ENCODE measurements at regions not wholly inside any gene's neighbourhood (a gene's known extent, or its start where the extent isn't known, plus 50 kb on each side); places are given as distances from the start of the nearest gene placed in this dataset.

- no peak overlapping the region for H3K9ac ChIP-seq (ENCODE audit: insufficient read depth, low read length)
- no peak overlapping the region for H3K27ac ChIP-seq (ENCODE audit: insufficient read depth, low read length)
- no peak overlapping the region for H2AFZ ChIP-seq (ENCODE audit: low read length)
- no peak overlapping the region for H3K4me3 ChIP-seq (replicated peaks in 1 of 4; ENCODE audit: control extremely low read depth in 1 of 4, insufficient read depth in 1 of 4, low read depth in 3 of 4, low read length in 4 of 4)
- no peaks in the 10 kb centered on the region for H3K9me3 ChIP-seq (ENCODE audit: control insufficient read depth, insufficient read depth, low read depth, low read length)
- TF ChIP-seq CTCF (conservative IDR thresholded peaks at IDR 0.05 in 1 of 2, IDR thresholded peaks at IDR 0.05 in 1 of 2; ENCODE audit: low read depth in 1 of 2, low read length in 2 of 2) = no peak
- no peak for TF ChIP-seq EZH2 (IDR thresholded peaks at IDR 0.05; ENCODE audit: low read length, missing control alignments)
- H4K20me1 ChIP-seq (ENCODE audit: control insufficient read depth, extremely low read depth, insufficient read depth, low read length) = no peaks in the 10 kb centered on the region
- no peaks in the 10 kb centered on the region for H3K79me2 ChIP-seq (ENCODE audit: control insufficient read depth, insufficient read depth, low read length)
- H3K4me2 ChIP-seq (ENCODE audit: extremely low read depth, insufficient read depth, low read length) = no peak overlapping the region
- no peaks in the 10 kb centered on the region for H3K27me3 ChIP-seq (ENCODE audit: control insufficient read depth, insufficient read depth, low read length)
- no peaks in the 10 kb centered on the region for H3K4me1 ChIP-seq (ENCODE audit: control insufficient read depth, extremely low read depth, insufficient read depth, low read length)
- no peak for DNase-seq (ENCODE audit: low read depth in 2 of 2)
- H3K36me3 ChIP-seq (ENCODE audit: control insufficient read depth, insufficient read depth, low read length) = no peaks in the 10 kb centered on the region
These were observed 688.8 kb downstream of the MTRR start for GRCh38 chr5:8557728-8558127.

GRCh38 chr5:8560776-8561175 lies 691.8 kb downstream of the MTRR start:
- TF ChIP-seq EZH2 (IDR thresholded peaks at IDR 0.05; ENCODE audit: low read length, missing control alignments) (no peak), CTCF (conservative IDR thresholded peaks at IDR 0.05 in 1 of 2, IDR thresholded peaks at IDR 0.05 in 1 of 2; ENCODE audit: low read depth in 1 of 2, low read length in 2 of 2) (no peak)
- DNase-seq (ENCODE audit: low read depth in 2 of 2) = peak in 1 of 2 donors; percentile 5
- Histone ChIP-seq H3K9me3 (ENCODE audit: control insufficient read depth, insufficient read depth, low read depth, low read length) (no peaks in the 10 kb centered on the region), H3K4me3 (replicated peaks in 1 of 4; ENCODE audit: control extremely low read depth in 1 of 4, insufficient read depth in 1 of 4, low read depth in 3 of 4, low read length in 4 of 4) (no peak overlapping the region), H3K9ac (ENCODE audit: insufficient read depth, low read length) (no peak overlapping the region), H3K4me2 (ENCODE audit: extremely low read depth, insufficient read depth, low read length) (no peak overlapping the region), H2AFZ (ENCODE audit: low read length) (no peak overlapping the region), H3K36me3 (ENCODE audit: control insufficient read depth, insufficient read depth, low read length) (no peaks in the 10 kb centered on the region), H3K27ac (ENCODE audit: insufficient read depth, low read length) (no peak overlapping the region), H3K27me3 (ENCODE audit: control insufficient read depth, insufficient read depth, low read length) (no peaks in the 10 kb centered on the region), H4K20me1 (ENCODE audit: control insufficient read depth, extremely low read depth, insufficient read depth, low read length) (no peaks in the 10 kb centered on the region), H3K4me1 (ENCODE audit: control insufficient read depth, extremely low read depth, insufficient read depth, low read length) (no peaks in the 10 kb centered on the region), H3K79me2 (ENCODE audit: control insufficient read depth, insufficient read depth, low read length) (no peaks in the 10 kb centered on the region)

- H2AFZ ChIP-seq (ENCODE audit: low read length) = no peak overlapping the region
- H3K36me3 ChIP-seq (ENCODE audit: control insufficient read depth, insufficient read depth, low read length) = no peaks in the 10 kb centered on the region
- H4K20me1 ChIP-seq (ENCODE audit: control insufficient read depth, extremely low read depth, insufficient read depth, low read length) = no peaks in the 10 kb centered on the region
- no peak for DNase-seq (ENCODE audit: low read depth in 2 of 2)
- H3K27ac ChIP-seq (ENCODE audit: insufficient read depth, low read length) = no peak overlapping the region
- H3K4me3 ChIP-seq (replicated peaks in 1 of 4; ENCODE audit: control extremely low read depth in 1 of 4, insufficient read depth in 1 of 4, low read depth in 3 of 4, low read length in 4 of 4) = no peak overlapping the region
- H3K4me1 ChIP-seq (ENCODE audit: control insufficient read depth, extremely low read depth, insufficient read depth, low read length) = no peaks in the 10 kb centered on the region
- no peaks in the 10 kb centered on the region for H3K9me3 ChIP-seq (ENCODE audit: control insufficient read depth, insufficient read depth, low read depth, low read length)
- H3K79me2 ChIP-seq (ENCODE audit: control insufficient read depth, insufficient read depth, low read length) = no peaks in the 10 kb centered on the region
- H3K27me3 ChIP-seq (ENCODE audit: control insufficient read depth, insufficient read depth, low read length) = no peaks in the 10 kb centered on the region
- no peak overlapping the region for H3K4me2 ChIP-seq (ENCODE audit: extremely low read depth, insufficient read depth, low read length)
- H3K9ac ChIP-seq (ENCODE audit: insufficient read depth, low read length) = no peak overlapping the region
- no peak for TF ChIP-seq CTCF (conservative IDR thresholded peaks at IDR 0.05 in 1 of 2, IDR thresholded peaks at IDR 0.05 in 1 of 2; ENCODE audit: low read depth in 1 of 2, low read length in 2 of 2)
- TF ChIP-seq EZH2 (IDR thresholded peaks at IDR 0.05; ENCODE audit: low read length, missing control alignments) = no peak
These were observed 692.4 kb downstream of the MTRR start for GRCh38 chr5:8561224-8561840.

Measured in fibroblast of lung (primary cell).